Fibroblast of mammary gland (primary cell): ENCODE measurements at regions not wholly inside any gene's neighbourhood (a gene's known extent, or its start where the extent isn't known, plus 50 kb on each side); places are given as distances from the start of the nearest gene placed in this dataset.

Experiments
- DNase-seq: peaks from one replicate; pipeline ENCODE4 v3.0.0-alpha.2; 2010; ENCODE audit warnings: low read depth
- H3K4me3 ChIP-seq: 2 replicates; pipeline ENCODE4 v1.5.1; 2011; ENCODE audit warnings: low read depth, mild to moderate bottlenecking, low read length, moderate library complexity; ENCODE audit not compliant: control insufficient read depth
- CTCF ChIP-seq: conservative IDR thresholded peaks from 2 replicates; pipeline ENCODE4 v1.5.1; 2011; ENCODE audit warnings: low read depth, low read length, inconsistent platforms; ENCODE audit not compliant: control insufficient read depth, insufficient read depth

GRCh38 chr5:12936221-12936620, 1008.3 kb downstream of the DNAH5 start:
- H3K4me3 ChIP-seq = no peak overlapping the region
- no peak for DNase-seq
- no peak for TF ChIP-seq CTCF

DNA sequence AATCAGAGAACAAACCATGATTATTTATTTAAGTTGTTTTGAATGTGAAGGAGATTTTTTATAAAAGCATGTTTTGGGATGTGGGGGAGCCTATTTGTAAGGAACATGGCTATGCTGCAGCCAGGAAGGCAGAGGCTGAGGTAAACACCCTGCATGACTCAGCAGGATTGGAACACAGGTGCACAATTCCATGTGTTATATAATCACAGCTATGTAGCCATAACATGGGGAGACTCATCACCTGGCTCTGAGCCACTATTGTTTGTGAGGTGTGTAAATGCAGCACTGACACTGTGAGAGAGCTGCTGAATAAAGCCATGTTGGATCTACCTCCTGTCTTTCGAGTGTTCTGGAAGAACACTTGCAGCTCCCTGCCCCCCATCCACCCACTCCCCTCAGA, 1009.8 kb downstream of the DNAH5 start:
- TF ChIP-seq CTCF = no peak
- no peak for DNase-seq
- no peak overlapping the region for H3K4me3 ChIP-seq

- DNase-seq = no peak
Measured at GRCh38 chr5:12920527-12920926, 1016.3 kb upstream of the CTNND2 start.

DNA sequence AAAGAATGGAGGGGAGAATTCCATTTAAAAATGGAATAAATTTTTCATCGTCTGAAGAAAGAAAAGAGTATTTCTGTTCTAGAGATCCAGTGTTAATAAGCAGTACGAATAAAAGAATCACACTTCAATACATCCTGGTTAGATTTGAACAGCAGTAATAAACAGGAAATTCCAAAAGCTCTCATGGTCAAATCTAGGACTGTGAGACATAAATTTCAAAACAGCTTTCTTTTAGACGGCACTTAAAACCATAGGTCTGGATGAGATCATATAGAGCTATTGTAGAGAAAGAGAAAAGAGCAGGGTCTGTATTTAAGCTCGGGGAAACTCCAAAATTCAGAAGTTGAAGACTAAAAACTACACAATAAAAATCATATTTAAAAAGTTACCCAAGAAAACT, 1006.9 kb upstream of the CTNND2 start:
- no peak for TF ChIP-seq CTCF
- no peak for DNase-seq
- no peak overlapping the region for H3K4me3 ChIP-seq

More at GRCh38 chr5:12920527-12920926, 1016.3 kb upstream of the CTNND2 start:
- no peak overlapping the region for H3K4me3 ChIP-seq
- TF ChIP-seq CTCF = no peak

- no peak overlapping the region for H3K4me3 ChIP-seq
- no peak for TF ChIP-seq CTCF
- no peak for DNase-seq
Measured at GRCh38 chr5:12910641-12911040, 1006.4 kb upstream of the CTNND2 start.

DNA sequence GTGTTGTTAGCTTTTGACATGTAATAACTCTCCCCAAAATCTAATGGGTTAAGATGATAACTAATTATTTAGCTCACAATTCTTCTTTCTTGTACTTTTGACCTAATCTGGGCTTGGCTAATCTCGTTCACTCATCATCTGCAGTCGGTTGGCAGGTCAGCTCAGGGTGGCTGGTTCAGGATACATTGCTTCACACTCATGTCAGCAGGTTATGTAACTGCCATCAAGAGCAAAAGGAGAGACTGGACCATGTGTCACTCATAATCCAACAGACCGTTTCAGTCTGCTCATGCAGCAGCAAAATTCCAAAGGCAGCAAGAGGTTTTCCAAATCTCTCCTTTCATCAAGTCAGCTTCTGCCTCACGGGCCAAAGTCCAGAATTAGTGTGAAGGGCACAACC, 998.4 kb upstream of the CTNND2 start:
- DNase-seq = no peak
- no peak for TF ChIP-seq CTCF
- H3K4me3 ChIP-seq = no peak overlapping the region

DNA sequence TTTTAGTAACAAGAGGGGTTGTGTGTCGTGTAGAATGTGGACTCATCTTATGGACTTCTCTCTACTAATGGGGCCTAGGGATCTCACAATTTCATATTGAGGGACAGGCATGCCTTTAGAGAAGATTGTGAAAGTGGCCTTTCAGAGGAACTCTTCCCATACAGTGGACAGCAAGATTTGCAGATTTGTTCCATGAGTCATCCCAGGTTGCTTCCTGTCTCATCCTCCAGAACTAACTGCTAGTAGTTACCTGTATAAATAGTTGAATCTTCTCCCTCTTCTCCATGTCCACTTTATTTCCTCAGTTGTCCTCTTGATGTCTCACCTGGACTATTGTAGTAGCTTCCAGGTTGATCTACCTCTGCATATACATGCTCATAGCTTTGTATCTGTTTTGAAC, 997.5 kb upstream of the CTNND2 start:
- no peak for DNase-seq
- H3K4me3 ChIP-seq = no peak overlapping the region
- TF ChIP-seq CTCF = no peak
